ENCODE measurements at regions not wholly inside any gene's neighbourhood (a gene's known extent, or its start where the extent isn't known, plus 50 kb on each side); places are given as distances from the start of the nearest gene placed in this dataset.

GRCh38 chr10:78346721-78347120 is 313.1 kb downstream of the RPS24 start:
- H3K9me3 ChIP-seq, result no peaks in the 10 kb centered on the region
- no peak for TF ChIP-seq CTCF (IDR thresholded peaks at IDR 0.05)
- H3K4me3 ChIP-seq, result no peak overlapping the region
- no peak overlapping the region for H3K27ac ChIP-seq
- DNase-seq (ENCODE audit: low spot score), result no peak
- no peaks in the 10 kb centered on the region for H3K4me1 ChIP-seq (ENCODE audit: control insufficient read depth in 1 of 2, low read depth in 2 of 2)
- H3K36me3 ChIP-seq, result no peaks in the 10 kb centered on the region
- no peaks in the 10 kb centered on the region for H3K27me3 ChIP-seq (replicated peaks; ENCODE audit: insufficient read depth)
- ATAC-seq (ENCODE audit: insufficient number of reproducible peaks, low FRiP score, low read depth), result no peak

- no peaks in the 10 kb centered on the region for H3K36me3 ChIP-seq
- H3K27me3 ChIP-seq (replicated peaks; ENCODE audit: insufficient read depth), result no peaks in the 10 kb centered on the region
- ATAC-seq (ENCODE audit: insufficient number of reproducible peaks, low FRiP score, low read depth) (no peak), DNase-seq (ENCODE audit: low spot score) (no peak)
- no peaks in the 10 kb centered on the region for H3K9me3 ChIP-seq
- no peaks in the 10 kb centered on the region for H3K4me1 ChIP-seq (ENCODE audit: control insufficient read depth in 1 of 2, low read depth in 2 of 2)
- H3K4me3 ChIP-seq, result no peak overlapping the region
- H3K27ac ChIP-seq, result no peak overlapping the region
- no peak for TF ChIP-seq CTCF (IDR thresholded peaks at IDR 0.05)
Observed at GRCh38 chr10:78348411-78349164, 314.9 kb downstream of the RPS24 start.

GRCh38 chr10:78349165-78349516 is 315.5 kb downstream of the RPS24 start:
- H3K4me3 ChIP-seq, result no peak overlapping the region
- H3K27ac ChIP-seq, result no peak overlapping the region
- ATAC-seq (ENCODE audit: insufficient number of reproducible peaks, low FRiP score, low read depth) (no peak), DNase-seq (ENCODE audit: low spot score) (no peak)
- H3K9me3 ChIP-seq, result no peaks in the 10 kb centered on the region
- no peaks in the 10 kb centered on the region for H3K27me3 ChIP-seq (replicated peaks; ENCODE audit: insufficient read depth)
- H3K4me1 ChIP-seq (ENCODE audit: control insufficient read depth in 1 of 2, low read depth in 2 of 2), result no peaks in the 10 kb centered on the region
- TF ChIP-seq CTCF (IDR thresholded peaks at IDR 0.05), result no peak
- H3K36me3 ChIP-seq, result no peaks in the 10 kb centered on the region

GRCh38 chr10:78349911-78350663 is 316.4 kb downstream of the RPS24 start:
- ATAC-seq (ENCODE audit: insufficient number of reproducible peaks, low FRiP score, low read depth) (no peak), DNase-seq (ENCODE audit: low spot score) (no peak)
- Histone ChIP-seq H3K36me3 (no peaks in the 10 kb centered on the region), H3K4me3 (no peak overlapping the region), H3K9me3 (no peaks in the 10 kb centered on the region), H3K27me3 (replicated peaks; ENCODE audit: insufficient read depth) (no peaks in the 10 kb centered on the region), H3K4me1 (ENCODE audit: control insufficient read depth in 1 of 2, low read depth in 2 of 2) (no peaks in the 10 kb centered on the region), H3K27ac (no peak overlapping the region)
- no peak for TF ChIP-seq CTCF (IDR thresholded peaks at IDR 0.05)

- TF ChIP-seq CTCF (IDR thresholded peaks at IDR 0.05), result no peak
- H3K36me3 ChIP-seq, result no peaks in the 10 kb centered on the region
- H3K4me3 ChIP-seq, result no peak overlapping the region
- H3K9me3 ChIP-seq, result no peaks in the 10 kb centered on the region
- ATAC-seq (ENCODE audit: insufficient number of reproducible peaks, low FRiP score, low read depth), result no peak
- DNase-seq (ENCODE audit: low spot score), result no peak
- H3K27ac ChIP-seq, result no peak overlapping the region
- H3K4me1 ChIP-seq (ENCODE audit: control insufficient read depth in 1 of 2, low read depth in 2 of 2), result no peaks in the 10 kb centered on the region
- no peaks in the 10 kb centered on the region for H3K27me3 ChIP-seq (replicated peaks; ENCODE audit: insufficient read depth)
Observed at GRCh38 chr10:78351283-78351682, 317.6 kb downstream of the RPS24 start.

All from thoracic aorta (tissue), 2 donors.